ENCODE measurements at regions not wholly inside any gene's neighbourhood (a gene's known extent, or its start where the extent isn't known, plus 50 kb on each side); places are given as distances from the start of the nearest gene placed in this dataset.

GRCh38 chr13:52925775-52926285 lies 77.4 kb upstream of the PCDH8 start:
- H3K27ac ChIP-seq: no peak overlapping the region
- H3K27me3 ChIP-seq (ENCODE audit: control insufficient read depth, insufficient read depth, low read length): no peaks in the 10 kb centered on the region
- H3K4me1 ChIP-seq: no peaks in the 10 kb centered on the region
- TF ChIP-seq CTCF (IDR thresholded peaks at IDR 0.05): no peak
- H3K9ac ChIP-seq: no peak overlapping the region
- H3K79me2 ChIP-seq: no peaks in the 10 kb centered on the region
- H3K4me2 ChIP-seq (ENCODE audit: low read length): no peak overlapping the region
- no peak overlapping the region for H3K4me3 ChIP-seq (ENCODE audit: low read depth, low read length)
- H3K36me3 ChIP-seq (ENCODE audit: control insufficient read depth, insufficient read depth, low read length): no peaks in the 10 kb centered on the region
- no peaks in the 10 kb centered on the region for H3K9me3 ChIP-seq (ENCODE audit: control insufficient read depth, low read length)
- H2AFZ ChIP-seq: no peak overlapping the region

GRCh38 chr13:52925251-52925650 lies 76.8 kb upstream of the PCDH8 start:
- H2AFZ ChIP-seq: no peak overlapping the region
- H3K9ac ChIP-seq: no peak overlapping the region
- no peaks in the 10 kb centered on the region for H3K4me1 ChIP-seq
- no peak overlapping the region for H3K4me2 ChIP-seq (ENCODE audit: low read length)
- H3K27ac ChIP-seq: no peak overlapping the region
- no peaks in the 10 kb centered on the region for H3K27me3 ChIP-seq (ENCODE audit: control insufficient read depth, insufficient read depth, low read length)
- H3K36me3 ChIP-seq (ENCODE audit: control insufficient read depth, insufficient read depth, low read length): no peaks in the 10 kb centered on the region
- no peak for TF ChIP-seq CTCF (IDR thresholded peaks at IDR 0.05)
- no peaks in the 10 kb centered on the region for H3K9me3 ChIP-seq (ENCODE audit: control insufficient read depth, low read length)
- no peak overlapping the region for H3K4me3 ChIP-seq (ENCODE audit: low read depth, low read length)
- H3K79me2 ChIP-seq: no peaks in the 10 kb centered on the region

- no peaks in the 10 kb centered on the region for H3K4me1 ChIP-seq
- H3K27ac ChIP-seq: no peak overlapping the region
- no peaks in the 10 kb centered on the region for H3K79me2 ChIP-seq
- no peaks in the 10 kb centered on the region for H3K27me3 ChIP-seq (ENCODE audit: control insufficient read depth, insufficient read depth, low read length)
- H3K9ac ChIP-seq: no peak overlapping the region
- H3K9me3 ChIP-seq (ENCODE audit: control insufficient read depth, low read length): no peaks in the 10 kb centered on the region
- H3K4me2 ChIP-seq (ENCODE audit: low read length): no peak overlapping the region
- H3K36me3 ChIP-seq (ENCODE audit: control insufficient read depth, insufficient read depth, low read length): no peaks in the 10 kb centered on the region
- TF ChIP-seq CTCF (IDR thresholded peaks at IDR 0.05): no peak
- H2AFZ ChIP-seq: no peak overlapping the region
- no peak overlapping the region for H3K4me3 ChIP-seq (ENCODE audit: low read depth, low read length)
These were observed 76.1 kb upstream of the PCDH8 start for GRCh38 chr13:52924289-52925148.

DNA sequence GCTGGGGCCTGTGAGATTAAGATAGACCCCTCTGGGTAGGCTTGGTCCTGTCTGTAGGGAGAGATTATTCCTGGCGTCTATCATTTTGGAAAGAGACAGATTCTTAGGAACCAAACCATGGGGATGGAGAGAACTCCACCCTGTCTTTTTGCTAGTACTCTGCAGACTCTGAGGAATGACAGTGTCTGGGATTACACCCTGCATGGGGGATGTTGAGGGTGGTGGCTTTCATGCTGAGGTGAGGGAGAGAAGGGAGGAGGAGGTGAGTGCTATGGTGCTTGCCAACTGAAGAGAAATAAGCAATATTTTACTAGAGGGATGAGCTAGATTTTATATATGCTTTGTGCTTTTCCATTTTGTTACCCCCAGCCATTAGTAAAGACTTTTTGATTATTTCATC lies 74.5 kb upstream of the PCDH8 start:
- no peak overlapping the region for H2AFZ ChIP-seq
- no peaks in the 10 kb centered on the region for H3K27me3 ChIP-seq (ENCODE audit: control insufficient read depth, insufficient read depth, low read length)
- H3K9me3 ChIP-seq (ENCODE audit: control insufficient read depth, low read length): no peaks in the 10 kb centered on the region
- no peaks in the 10 kb centered on the region for H3K79me2 ChIP-seq
- no peak overlapping the region for H3K9ac ChIP-seq
- no peaks in the 10 kb centered on the region for H3K4me1 ChIP-seq
- TF ChIP-seq CTCF (IDR thresholded peaks at IDR 0.05): no peak
- H3K36me3 ChIP-seq (ENCODE audit: control insufficient read depth, insufficient read depth, low read length): no peaks in the 10 kb centered on the region
- H3K27ac ChIP-seq: no peak overlapping the region
- no peak overlapping the region for H3K4me2 ChIP-seq (ENCODE audit: low read length)
- no peak overlapping the region for H3K4me3 ChIP-seq (ENCODE audit: low read depth, low read length)

GRCh38 chr13:52921194-52921593 lies 72.8 kb upstream of the PCDH8 start:
- H3K4me1 ChIP-seq: no peaks in the 10 kb centered on the region
- no peak overlapping the region for H2AFZ ChIP-seq
- no peaks in the 10 kb centered on the region for H3K36me3 ChIP-seq (ENCODE audit: control insufficient read depth, insufficient read depth, low read length)
- H3K4me2 ChIP-seq (ENCODE audit: low read length): no peak overlapping the region
- no peaks in the 10 kb centered on the region for H3K79me2 ChIP-seq
- H3K27me3 ChIP-seq (ENCODE audit: control insufficient read depth, insufficient read depth, low read length): no peaks in the 10 kb centered on the region
- no peak overlapping the region for H3K4me3 ChIP-seq (ENCODE audit: low read depth, low read length)
- H3K9me3 ChIP-seq (ENCODE audit: control insufficient read depth, low read length): no peaks in the 10 kb centered on the region
- no peak overlapping the region for H3K9ac ChIP-seq
- H3K27ac ChIP-seq: no peak overlapping the region
- TF ChIP-seq CTCF (IDR thresholded peaks at IDR 0.05): no peak
